IMR-90 (cell line): ENCODE measurements at regions not wholly inside any gene's neighbourhood (a gene's known extent, or its start where the extent isn't known, plus 50 kb on each side); places are given as distances from the start of the nearest gene placed in this dataset.

Experiments used
- ATAC-seq: fragments of 200-7000 bp; cut with Tn5 transposase; 2 replicates; pipeline ENCODE4 v1.9.1; 2020; ENCODE audit warnings: low read depth, mild to moderate bottlenecking, moderate library complexity
- BruUV-seq: library from RNA; stranded (reverse); fragments of 400-500 nt; replicated peaks from 2 replicates; lab custom pipeline; 2021; lab: Mats Ljungman, UMichigan
- CTCF ChIA-PET: fragments of 300-600 bp; formaldehyde crosslinking; extraction: SDS; loops from one replicate; lab custom pipeline; 2021; ENCODE audit warnings: antibody characterized with exemption; lab: Yijun Ruan, JAX
- POLR2A ChIA-PET: fragments of 300-600 bp; sonication (Branson Sonifier 250); formaldehyde crosslinking; loops from one replicate; lab custom pipeline; 2022; ENCODE audit warnings: antibody characterized with exemption; ENCODE audit not compliant: unreplicated experiment; lab: Charles Lee
- DNase-seq: peaks from one replicate; pipeline ENCODE4 v3.0.0; 2013
- H2AFZ ChIP-seq: replicated peaks from 2 replicates; pipeline ENCODE3; 2013; ENCODE audit warnings: low read length, mild to moderate bottlenecking; ENCODE audit not compliant: poor library complexity
- H2AK5ac ChIP-seq: 2 replicates; pipeline ENCODE4 v1.6.1; 2013; ENCODE audit warnings: low read depth, low read length, inconsistent platforms
- H2AK9ac ChIP-seq: replicated peaks from 2 replicates; pipeline ENCODE3; 2013; ENCODE audit warnings: mild to moderate bottlenecking, low read depth, low read length, moderate library complexity; ENCODE audit not compliant: poor library complexity
- H2BK120ac ChIP-seq: 2 replicates; pipeline ENCODE4 v1.6.1; 2013; ENCODE audit warnings: low read depth, low read length, inconsistent platforms
- H2BK15ac ChIP-seq: 3 replicates; pipeline ENCODE4 v1.6.1; 2013; ENCODE audit warnings: low read depth, low read length, inconsistent platforms
- H2BK20ac ChIP-seq: 2 replicates; pipeline ENCODE4 v1.6.1; 2013; ENCODE audit warnings: low read depth, mild to moderate bottlenecking, inconsistent platforms, low read length, moderate library complexity
- H2BK5ac ChIP-seq: 2 replicates; pipeline ENCODE4 v1.6.1; 2013; ENCODE audit warnings: mild to moderate bottlenecking, low read depth, low read length, inconsistent platforms; ENCODE audit not compliant: poor library complexity, severe bottlenecking
- H3K14ac ChIP-seq: replicated peaks from 2 replicates; pipeline ENCODE4 v1.6.1; 2013; ENCODE audit warnings: low read depth, low read length, inconsistent platforms
- H3K18ac ChIP-seq: 2 replicates; pipeline ENCODE4 v1.6.1; 2013; ENCODE audit warnings: low read depth, low read length, control low read depth
- H3K23ac ChIP-seq: 2 replicates; pipeline ENCODE4 v1.6.1; 2013; ENCODE audit warnings: low read depth, low read length, inconsistent platforms
- H3K27ac ChIP-seq: 2 replicates; pipeline ENCODE4 v1.5.1; 2013; ENCODE audit warnings: mild to moderate bottlenecking, control low read depth, low read length; ENCODE audit not compliant: insufficient read depth
- H3K27me3 ChIP-seq: 2 replicates; pipeline ENCODE4 v1.6.1; 2013; ENCODE audit warnings: low read length; ENCODE audit not compliant: control insufficient read depth, insufficient read depth
- H3K36me3 ChIP-seq: 2 replicates; pipeline ENCODE4 v1.6.1; 2013; ENCODE audit warnings: low read length, mixed read lengths; ENCODE audit not compliant: control insufficient read depth, insufficient read depth
- H3K4ac ChIP-seq: 2 replicates; pipeline ENCODE4 v1.6.1; 2013; ENCODE audit warnings: low read depth, low read length, inconsistent platforms
- H3K4me1 ChIP-seq: 2 replicates; pipeline ENCODE4 v1.6.1; 2013; ENCODE audit warnings: low read length, mixed read lengths; ENCODE audit not compliant: control insufficient read depth, insufficient read depth
- H3K4me2 ChIP-seq: 2 replicates; pipeline ENCODE4 v1.6.1; 2013; ENCODE audit warnings: low read depth, mild to moderate bottlenecking, control low read depth, low read length, moderate library complexity
- H3K4me3 ChIP-seq: 2 replicates; pipeline ENCODE4 v1.5.1; 2013; ENCODE audit warnings: low read depth, mild to moderate bottlenecking, control low read depth, low read length, moderate library complexity; ENCODE audit not compliant: insufficient read depth
- H3K56ac ChIP-seq: 2 replicates; pipeline ENCODE4 v1.6.1; 2013; ENCODE audit warnings: low read length, inconsistent platforms; ENCODE audit not compliant: insufficient read depth; ENCODE audit errors: extremely low read depth
- H3K79me1 ChIP-seq, 2 experiments: 2 replicates each; pipeline ENCODE4 v1.6.1; 2013; ENCODE audit warnings: low read length in 2 of 2, inconsistent platforms in 1 of 2, low read depth in 1 of 2
- H3K9ac ChIP-seq: 2 replicates; pipeline ENCODE4 v1.6.1; 2013; ENCODE audit warnings: low read depth, low read length, control low read depth
- H3K9me1 ChIP-seq: 2 replicates; pipeline ENCODE4 v1.6.1; 2013; ENCODE audit warnings: low read length, inconsistent platforms; ENCODE audit not compliant: insufficient read depth
- H3K9me3 ChIP-seq: 2 replicates; pipeline ENCODE4 v1.6.1; 2013; ENCODE audit warnings: low read length; ENCODE audit not compliant: control insufficient read depth, insufficient read depth
- H4K20me1 ChIP-seq: 2 replicates; pipeline ENCODE4 v1.6.1; 2013; ENCODE audit warnings: low read length, inconsistent platforms; ENCODE audit not compliant: insufficient read depth
- H4K5ac ChIP-seq: 2 replicates; pipeline ENCODE4 v1.6.1; 2013; ENCODE audit warnings: mild to moderate bottlenecking, low read depth, low read length, control low read depth
- H4K8ac ChIP-seq, 2 experiments: 2 replicates each; pipeline ENCODE4 v1.6.1; 2013; ENCODE audit warnings: low read depth in 2 of 2, low read length in 2 of 2, control low read depth in 1 of 2, inconsistent platforms in 1 of 2
- H4K91ac ChIP-seq: 2 replicates; pipeline ENCODE4 v1.6.1; 2013; ENCODE audit warnings: low read depth, low read length, inconsistent platforms; ENCODE audit not compliant: insufficient read depth
- CTCF ChIP-seq: conservative IDR thresholded peaks from 2 replicates; pipeline ENCODE4 v1.5.1; 2012; ENCODE audit warnings: mild to moderate bottlenecking, low read depth, low read length, improper control_type of control experiment
- SMC3 ChIP-seq: fragments of 150-350 bp; IDR thresholded peaks from 2 replicates; pipeline ENCODE4 v1.6.1; 2016; ENCODE audit warnings: low read depth, mild to moderate bottlenecking, antibody characterized with exemption, low read length, moderate library complexity
- WGBS, 2 experiments: methylation state at CpG; one replicate each; pipeline versions ENCODE4 v1.1.5 to v1.1.7; 2013; ENCODE audit warnings: missing lambda C conversion rate in 2 of 2; ENCODE audit not compliant: insufficient read length in 1 of 2; ENCODE audit errors: extremely low coverage in 2 of 2; 5-methylcytosine and 5-hydroxymethylcytosine counted together
- dilution Hi-C: fragments of 300-500 bp; cut with HindIII; formaldehyde crosslinking; loops from one replicate; pipeline ENCODE4 v1.14.3; 2018; ENCODE audit warnings: low sequenced_read_pairs; ENCODE audit not compliant: unreplicated experiment
- in situ Hi-C: fragments of 300-500 bp; cut with MboI; formaldehyde crosslinking; loops from 3 replicates; pipeline ENCODE4 v1.14.3; 2019; ENCODE audit warnings: low sequenced_read_pairs, inconsistent platforms, mixed read lengths
- intact Hi-C: fragments of 100-400 bp; cut with micrococcal nuclease; formaldehyde crosslinking; loops from 2 replicates; pipeline ENCODE4 v1.10.0; 2022

GRCh38 chr7:140281255-140281654 is 104.5 kb upstream of the KDM7A start:
- H3K9ac ChIP-seq, result no peak overlapping the region
- H2AFZ ChIP-seq, result no peak overlapping the region
- TF ChIP-seq SMC3 (no peak), CTCF (no peak)
- no peak overlapping the region for H3K4me3 ChIP-seq
- no peak overlapping the region for H3K4ac ChIP-seq
- no peaks in the 10 kb centered on the region for H3K9me1 ChIP-seq
- no peak overlapping the region for H2AK9ac ChIP-seq
- in situ Hi-C loops (no loop called here), dilution Hi-C loops (no loop called here), intact Hi-C loops (no loop called here)
- H2BK20ac ChIP-seq, result no peak overlapping the region
- H2AK5ac ChIP-seq, result no peak overlapping the region
- no TSS peak for BruUV-seq
- WGBS, 2 experiments, result no CpG with 5 or more reads among the region's 3 CpGs
- H3K14ac ChIP-seq, result no peak overlapping the region
- no peak overlapping the region for H4K5ac ChIP-seq
- no peak overlapping the region for H2BK5ac ChIP-seq
- CTCF ChIA-PET, result no interaction called here
- POLR2A ChIA-PET, result no interaction called here
- no peak overlapping the region for H3K18ac ChIP-seq
- no peaks in the 10 kb centered on the region for H3K4me1 ChIP-seq
- H4K8ac ChIP-seq, result no peak overlapping the region
- H2BK120ac ChIP-seq, result no peak overlapping the region
- H3K56ac ChIP-seq, result no peak overlapping the region
- H3K27me3 ChIP-seq, result peaks cover 43% of the 10 kb centered on the region
- no peak overlapping the region for H3K27ac ChIP-seq
- no peak for ATAC-seq
- no peak overlapping the region for H3K23ac ChIP-seq
- no peaks in the 10 kb centered on the region for H3K79me1 ChIP-seq
- peaks cover 5% of the 10 kb centered on the region for H3K9me3 ChIP-seq
- no peak overlapping the region for H4K91ac ChIP-seq
- H4K20me1 ChIP-seq, result no peaks in the 10 kb centered on the region
- DNase-seq, result no peak
- no peak overlapping the region for H2BK15ac ChIP-seq
- no peak overlapping the region for H3K4me2 ChIP-seq
- no peaks in the 10 kb centered on the region for H3K36me3 ChIP-seq
